ENCODE measurements at regions not wholly inside any gene's neighbourhood (a gene's known extent, or its start where the extent isn't known, plus 50 kb on each side); places are given as distances from the start of the nearest gene placed in this dataset.
"Not testable (repeated sequence)": the region's sequence is repeated elsewhere in the genome, so short reads cannot be mapped to it uniquely, and the experiment has no call there.

GRCh38 chr2:91764581-91765002 is 3073.1 kb downstream of the RPIA start:
- not testable (repeated sequence) for TF ChIP-seq CTCF (IDR thresholded peaks at IDR 0.05; ENCODE audit: insufficient read depth, low read depth, low read length); EZH2 (IDR thresholded peaks at IDR 0.05; ENCODE audit: insufficient read depth, low read length)
